ENCODE measurements at regions not wholly inside any gene's neighbourhood (a gene's known extent, or its start where the extent isn't known, plus 50 kb on each side); places are given as distances from the start of the nearest gene placed in this dataset.

DNA sequence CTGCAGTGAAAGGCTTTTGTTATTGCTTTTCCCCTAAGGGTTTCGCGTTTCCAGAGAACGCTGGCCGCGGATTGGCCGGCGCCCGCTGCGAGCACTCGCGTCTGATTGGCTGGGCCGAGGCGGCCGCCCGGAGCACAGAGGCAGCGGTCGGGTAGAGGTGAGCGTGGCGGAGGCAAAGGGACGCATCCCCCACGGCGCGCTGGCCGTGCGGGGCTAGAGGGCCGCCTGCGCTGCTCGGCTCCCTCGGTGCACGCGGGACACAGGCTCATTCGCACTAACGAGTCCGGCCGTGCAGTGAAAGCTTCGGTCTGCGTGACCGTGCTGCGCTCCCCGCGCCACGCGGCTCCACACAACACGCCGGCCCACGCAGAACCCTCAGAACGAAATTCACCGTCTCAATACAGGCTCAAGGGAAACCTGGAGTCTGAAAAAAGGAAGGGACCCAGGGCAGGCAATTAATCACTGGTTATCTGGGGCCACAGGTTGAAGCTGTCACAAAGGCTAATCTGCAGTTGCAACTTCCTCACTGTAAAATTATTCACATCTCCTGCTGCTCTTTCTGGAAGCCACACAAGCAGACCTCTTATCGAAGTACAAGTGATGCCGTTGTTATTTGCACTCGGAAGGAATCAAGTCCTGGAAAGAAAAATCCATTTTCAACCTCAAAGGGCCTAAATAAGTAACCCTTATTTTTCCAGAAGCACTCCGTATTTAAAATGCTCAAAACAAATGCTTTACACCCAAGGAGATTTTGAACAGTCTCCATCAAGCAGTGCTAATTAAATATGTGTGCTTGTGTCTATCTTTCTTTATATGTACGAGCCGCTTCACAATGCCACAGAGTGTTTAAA is 94.6 kb downstream of the ZNF608 start:
- Mint-ChIP-seq H3K36me3 (ENCODE audit: low read depth) (no peaks in the 10 kb centered on the region), H3K9me3 (no peaks in the 10 kb centered on the region), H3K27ac (no peak overlapping the region), H3K4me3 (peak overlapping the region; percentile 22), H3K27me3 (peaks cover 25% of the 10 kb centered on the region), H3K4me1 (ENCODE audit: low read depth) (peaks cover 27% of the 10 kb centered on the region)
- DNase-seq (peak; percentile 36), ATAC-seq (peak; percentile 56)
- intact Hi-C loops (cut with micrococcal nuclease) = no loop called here
- TF ChIP-seq, protein P1, sequence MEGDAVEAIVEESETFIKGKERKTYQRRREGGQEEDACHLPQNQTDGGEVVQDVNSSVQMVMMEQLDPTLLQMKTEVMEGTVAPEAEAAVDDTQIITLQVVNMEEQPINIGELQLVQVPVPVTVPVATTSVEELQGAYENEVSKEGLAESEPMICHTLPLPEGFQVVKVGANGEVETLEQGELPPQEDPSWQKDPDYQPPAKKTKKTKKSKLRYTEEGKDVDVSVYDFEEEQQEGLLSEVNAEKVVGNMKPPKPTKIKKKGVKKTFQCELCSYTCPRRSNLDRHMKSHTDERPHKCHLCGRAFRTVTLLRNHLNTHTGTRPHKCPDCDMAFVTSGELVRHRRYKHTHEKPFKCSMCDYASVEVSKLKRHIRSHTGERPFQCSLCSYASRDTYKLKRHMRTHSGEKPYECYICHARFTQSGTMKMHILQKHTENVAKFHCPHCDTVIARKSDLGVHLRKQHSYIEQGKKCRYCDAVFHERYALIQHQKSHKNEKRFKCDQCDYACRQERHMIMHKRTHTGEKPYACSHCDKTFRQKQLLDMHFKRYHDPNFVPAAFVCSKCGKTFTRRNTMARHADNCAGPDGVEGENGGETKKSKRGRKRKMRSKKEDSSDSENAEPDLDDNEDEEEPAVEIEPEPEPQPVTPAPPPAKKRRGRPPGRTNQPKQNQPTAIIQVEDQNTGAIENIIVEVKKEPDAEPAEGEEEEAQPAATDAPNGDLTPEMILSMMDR (IDR thresholded peaks at IDR 0.05) = no peak
- ChIA-PET POLR2A (interaction anchor here (0.7 kb wide), 1 partner anchor 11 kb away, joined by 3 read pairs; no protein-coding TSS in a partner anchor), CTCF (no interaction called here)

DNA sequence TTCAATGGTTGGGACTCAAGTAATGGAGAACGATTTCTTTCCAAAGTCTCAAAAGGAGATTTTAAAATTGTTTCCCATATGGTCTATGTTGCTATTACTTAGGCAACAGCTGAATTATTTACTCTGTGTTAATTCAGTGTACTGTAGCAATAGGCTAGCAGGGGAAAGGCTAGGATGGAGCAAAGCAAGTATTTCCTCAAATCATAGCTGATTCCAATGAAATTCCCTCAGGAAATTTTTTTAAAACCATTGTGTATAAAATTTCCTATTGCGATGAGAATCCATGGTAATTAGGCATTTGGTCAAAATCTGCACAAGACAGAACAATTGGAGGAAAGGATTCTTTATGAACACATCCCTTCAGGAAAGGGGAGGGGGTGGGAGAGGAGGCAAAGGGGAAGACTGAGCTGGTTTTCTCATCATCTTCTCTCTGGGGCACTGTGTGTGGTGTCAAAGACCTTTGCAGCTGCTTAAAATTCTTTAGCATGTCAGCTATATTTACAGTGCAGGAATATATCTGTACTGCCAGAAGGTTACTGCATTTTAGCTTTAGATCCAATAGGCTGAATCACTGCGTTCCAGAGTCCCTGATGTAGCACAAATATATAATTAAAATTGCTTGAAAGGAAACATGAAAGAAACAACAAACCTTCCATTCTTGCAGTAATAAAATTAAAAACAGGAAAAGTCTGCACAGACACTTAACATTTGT is 95.3 kb downstream of the ZNF608 start:
- POLR2A ChIA-PET = interaction anchor here (0.7 kb wide), 1 partner anchor 11 kb away, joined by 3 read pairs; no protein-coding TSS in a partner anchor

DNA sequence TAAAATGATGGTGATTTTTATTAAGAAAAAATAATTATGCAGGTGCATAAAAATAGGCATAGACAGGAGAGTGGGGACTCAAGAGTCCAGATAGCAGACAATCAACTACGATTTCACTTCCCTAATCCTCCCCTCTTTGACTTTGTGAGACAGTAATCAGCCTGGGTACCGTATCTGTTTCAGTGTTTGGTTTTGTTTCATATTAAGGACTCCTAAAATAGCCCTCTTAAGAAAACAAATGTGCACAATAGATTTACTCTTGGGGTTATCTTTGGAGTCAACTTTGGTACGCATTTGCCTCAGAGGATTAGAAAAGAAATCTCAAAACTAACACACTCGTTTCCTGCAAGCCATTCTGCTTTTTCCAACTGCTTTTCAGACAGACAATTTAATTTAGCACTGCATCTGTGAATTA is 96.3 kb downstream of the ZNF608 start:
- ATAC-seq = peak; percentile 5
- ChIA-PET POLR2A (interaction anchor here (1.0 kb wide), 1 partner anchor 37 kb away, joined by 3 read pairs; no protein-coding TSS in a partner anchor), CTCF (no interaction called here)
- peaks cover 32% of the 10 kb centered on the region for H3K27me3 Mint-ChIP-seq
- H3K9me3 Mint-ChIP-seq = no peaks in the 10 kb centered on the region
- TF ChIP-seq, protein P1 (IDR thresholded peaks at IDR 0.05) = no peak
- H3K4me1 Mint-ChIP-seq (ENCODE audit: low read depth) = peaks cover 27% of the 10 kb centered on the region
- no peak overlapping the region for H3K4me3 Mint-ChIP-seq
- H3K27ac Mint-ChIP-seq = no peak overlapping the region
- H3K36me3 Mint-ChIP-seq (ENCODE audit: low read depth) = no peaks in the 10 kb centered on the region
- intact Hi-C loops (cut with micrococcal nuclease) = no loop called here
- DNase-seq = no peak

More for the DNA sequence above, 95.3 kb downstream of the ZNF608 start:
- Mint-ChIP-seq H3K27me3 (peaks cover 29% of the 10 kb centered on the region), H3K4me3 (peak overlapping the region; percentile 22), H3K27ac (no peak overlapping the region), H3K4me1 (ENCODE audit: low read depth) (peaks cover 27% of the 10 kb centered on the region), H3K9me3 (no peaks in the 10 kb centered on the region), H3K36me3 (ENCODE audit: low read depth) (no peaks in the 10 kb centered on the region)
- CTCF ChIA-PET = no interaction called here
- TF ChIP-seq, protein P1 (IDR thresholded peaks at IDR 0.05) = no peak
- ATAC-seq (no peak), DNase-seq (no peak)
- intact Hi-C loops (cut with micrococcal nuclease) = no loop called here

DNA sequence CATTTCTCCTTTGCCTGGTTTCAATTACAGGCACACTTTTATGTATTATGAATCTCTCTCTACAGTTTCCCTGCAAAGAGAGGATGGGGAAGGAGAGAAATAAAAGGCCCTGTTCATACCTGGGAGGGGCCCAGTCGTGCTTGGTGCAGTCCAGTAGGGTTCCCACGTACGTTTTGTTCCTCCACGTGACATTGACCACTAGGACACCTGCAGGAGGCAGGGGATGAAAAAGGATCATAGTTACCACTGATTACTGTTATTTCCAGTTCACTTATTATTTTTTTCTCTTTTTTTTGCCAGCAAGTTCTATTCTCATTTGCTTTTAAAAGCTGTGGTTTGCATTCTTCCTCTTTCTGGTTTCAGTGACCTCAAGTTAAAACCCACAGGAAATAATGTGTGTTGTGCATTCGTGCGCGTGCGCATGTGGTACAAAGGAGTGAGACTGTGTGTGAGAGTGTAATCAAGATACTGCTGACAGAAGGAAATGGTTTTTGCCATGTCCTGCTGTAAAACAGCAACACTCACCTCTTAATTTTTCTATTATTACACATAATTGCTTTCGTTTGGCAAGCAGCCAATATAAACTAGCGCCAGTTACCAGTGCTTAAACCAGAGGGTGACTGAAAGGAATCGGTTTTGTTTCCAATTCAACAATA is 96.8 kb downstream of the ZNF608 start:
- Mint-ChIP-seq H3K9me3 (no peaks in the 10 kb centered on the region), H3K4me3 (peak overlapping the region; percentile 47), H3K4me1 (ENCODE audit: low read depth) (peaks cover 27% of the 10 kb centered on the region), H3K27me3 (peaks cover 32% of the 10 kb centered on the region), H3K36me3 (ENCODE audit: low read depth) (no peaks in the 10 kb centered on the region), H3K27ac (peak overlapping the region; percentile 78)
- TF ChIP-seq, protein P1 (IDR thresholded peaks at IDR 0.05) = no peak
- ATAC-seq (peak; percentile 93), DNase-seq (peak; percentile 83)
- intact Hi-C loops (cut with micrococcal nuclease) = loop anchor here (5.0 kb wide), 1 partner anchor 67 kb away; no protein-coding TSS in a partner anchor
- CTCF ChIA-PET = no interaction called here
- POLR2A ChIA-PET = interaction anchor here (1.0 kb wide), 1 partner anchor 37 kb away, joined by 3 read pairs; no protein-coding TSS in a partner anchor
